ENCODE measurements at regions not wholly inside any gene's neighbourhood (a gene's known extent, or its start where the extent isn't known, plus 50 kb on each side); places are given as distances from the start of the nearest gene placed in this dataset.
A peak's percentile ranks its signal among the peaks of the same experiment; 100 is the strongest.

- TF ChIP-seq CTCF (IDR thresholded peaks at IDR 0.05) = peak; percentile 55 to 90 (median 82)
- no peak for TF ChIP-seq POLR2A (IDR thresholded peaks at IDR 0.05)
- WGBS, 2 donors = 18 to 20% methylated on average over 4 of the region's 4 CpGs
- Histone ChIP-seq H3K4me1 (peaks cover 14 to 46% of the 10 kb centered on the region in 2 donors), H3K27me3 (no peaks in the 10 kb centered on the region), H3K27ac (peak overlapping the region in 1 of 3 donors; percentile 1), H3K36me3 (no peaks in the 10 kb centered on the region), H3K9me3 (no peaks in the 10 kb centered on the region), H3K4me3 (replicated peaks in 1 of 3) (no peak overlapping the region)
- intact Hi-C loops (cut with DNase I) = no loop called here
- DNase-seq = peak; percentile 89 to 90
Observed at GRCh38 chr6:41424370-41425058, 89.1 kb downstream of the NCR2 start.

- no peak overlapping the region for H3K4me3 ChIP-seq (replicated peaks in 1 of 3)
- H3K27me3 ChIP-seq = no peaks in the 10 kb centered on the region
- intact Hi-C loops (cut with DNase I) = no loop called here
- DNase-seq = no peak
- 87 to 88% methylated on average over 1 of the region's 1 CpG for WGBS, 2 donors
- H3K27ac ChIP-seq = no peak overlapping the region
- no peaks in the 10 kb centered on the region for H3K36me3 ChIP-seq
- TF ChIP-seq POLR2A (IDR thresholded peaks at IDR 0.05) = no peak
- TF ChIP-seq CTCF (IDR thresholded peaks at IDR 0.05) = no peak
- H3K4me1 ChIP-seq = peaks cover 19 to 56% of the 10 kb centered on the region in 2 donors
- H3K9me3 ChIP-seq = no peaks in the 10 kb centered on the region
Observed at GRCh38 chr6:41425511-41425910, 90.1 kb downstream of the NCR2 start.

GRCh38 chr6:41426438-41426851 is 91.0 kb downstream of the NCR2 start:
- intact Hi-C loops (cut with DNase I) = no loop called here
- Histone ChIP-seq H3K4me3 (replicated peaks in 1 of 3) (no peak overlapping the region), H3K27me3 (no peaks in the 10 kb centered on the region), H3K9me3 (no peaks in the 10 kb centered on the region), H3K4me1 (peaks cover 19 to 56% of the 10 kb centered on the region in 2 donors), H3K27ac (peak overlapping the region in 2 of 3 donors; percentile 87 to 90), H3K36me3 (no peaks in the 10 kb centered on the region)
- WGBS, 2 donors = 27 to 62% methylated on average over 14 to 15 of the region's 16 CpGs
- TF ChIP-seq CTCF (IDR thresholded peaks at IDR 0.05) = no peak
- TF ChIP-seq POLR2A (IDR thresholded peaks at IDR 0.05) = no peak
- no peak for DNase-seq

GRCh38 chr6:41426888-41427641 is 91.7 kb downstream of the NCR2 start:
- intact Hi-C loops (cut with DNase I) = no loop called here
- no peak for DNase-seq
- Histone ChIP-seq H3K27me3 (no peaks in the 10 kb centered on the region), H3K9me3 (no peaks in the 10 kb centered on the region), H3K27ac (peak overlapping the region; percentile 87 to 92 (median 90)), H3K36me3 (no peaks in the 10 kb centered on the region), H3K4me1 (peaks cover 19 to 50% of the 10 kb centered on the region in 2 donors), H3K4me3 (replicated peaks in 1 of 3) (peak overlapping the region in 1 of 3 donors; percentile 39)
- TF ChIP-seq POLR2A (IDR thresholded peaks at IDR 0.05) (no peak), CTCF (IDR thresholded peaks at IDR 0.05) (no peak)
- 29 to 43% methylated on average over 16 to 25 of the region's 30 CpGs for WGBS, 2 donors
